Spleen (tissue), 7 donors: ENCODE measurements at regions not wholly inside any gene's neighbourhood (a gene's known extent, or its start where the extent isn't known, plus 50 kb on each side); places are given as distances from the start of the nearest gene placed in this dataset.

Experiments
- POLR2A ChIP-seq, 3 donors: fragments of 450-650 bp; IDR thresholded peaks; one replicate each; pipeline ENCODE4 v1.5.1; 2017; ENCODE audit warnings: antibody characterized with exemption in 3 of 3, mild to moderate bottlenecking in 1 of 3
- TF ChIP-seq, protein P1 (sequence below), 11 experiments: fragments of 200-600 bp in 7 of 11; fragments of 450-650 bp in 4 of 11; sonication (generic) in 4 of 11; IDR thresholded peaks in 8 of 11; conservative IDR thresholded peaks in 3 of 11; 1 replicate in 7 of 11; 2 replicates in 4 of 11; pipeline versions ENCODE4 v1.4.0 to v1.8.0; 2016 to 2021; ENCODE audit warnings: antibody characterized with exemption in 11 of 11, inconsistent platforms in 4 of 11, mild to moderate bottlenecking in 1 of 11
- donor health status: DM: no; HTN: no; CAD: no; lungs with moderate emphysema.
- donor health status: DM: no; HTN: no; CAD: no.
- donor health status: DM: no; HTN: no; CAD: no.

DNA sequence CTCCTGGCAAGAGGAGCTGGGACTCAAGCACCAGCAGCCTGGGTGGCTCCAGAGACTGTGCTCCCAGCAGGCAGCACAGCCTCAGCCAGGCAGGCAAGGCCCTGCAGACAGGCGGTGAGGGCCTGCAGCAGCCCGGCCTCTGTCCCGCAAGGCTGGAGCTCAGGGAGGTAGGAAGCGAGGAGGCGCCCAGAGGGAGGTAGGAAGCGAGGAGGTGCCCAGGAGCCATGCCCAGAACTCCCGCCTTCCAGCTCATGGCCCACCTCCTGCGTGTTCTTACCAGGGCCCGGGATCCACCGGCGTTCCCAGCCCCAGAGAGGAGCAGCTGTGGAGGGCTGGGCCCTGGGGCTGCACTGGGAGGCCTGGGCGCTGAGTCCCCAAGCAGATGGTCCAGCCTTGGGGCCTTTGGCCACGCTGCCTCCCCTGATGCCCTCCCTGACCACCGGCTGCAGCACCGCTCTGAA lies 133.1 kb downstream of the HMX1 start:
- TF ChIP-seq, protein P1, sequence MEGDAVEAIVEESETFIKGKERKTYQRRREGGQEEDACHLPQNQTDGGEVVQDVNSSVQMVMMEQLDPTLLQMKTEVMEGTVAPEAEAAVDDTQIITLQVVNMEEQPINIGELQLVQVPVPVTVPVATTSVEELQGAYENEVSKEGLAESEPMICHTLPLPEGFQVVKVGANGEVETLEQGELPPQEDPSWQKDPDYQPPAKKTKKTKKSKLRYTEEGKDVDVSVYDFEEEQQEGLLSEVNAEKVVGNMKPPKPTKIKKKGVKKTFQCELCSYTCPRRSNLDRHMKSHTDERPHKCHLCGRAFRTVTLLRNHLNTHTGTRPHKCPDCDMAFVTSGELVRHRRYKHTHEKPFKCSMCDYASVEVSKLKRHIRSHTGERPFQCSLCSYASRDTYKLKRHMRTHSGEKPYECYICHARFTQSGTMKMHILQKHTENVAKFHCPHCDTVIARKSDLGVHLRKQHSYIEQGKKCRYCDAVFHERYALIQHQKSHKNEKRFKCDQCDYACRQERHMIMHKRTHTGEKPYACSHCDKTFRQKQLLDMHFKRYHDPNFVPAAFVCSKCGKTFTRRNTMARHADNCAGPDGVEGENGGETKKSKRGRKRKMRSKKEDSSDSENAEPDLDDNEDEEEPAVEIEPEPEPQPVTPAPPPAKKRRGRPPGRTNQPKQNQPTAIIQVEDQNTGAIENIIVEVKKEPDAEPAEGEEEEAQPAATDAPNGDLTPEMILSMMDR (IDR thresholded peaks at IDR 0.05 in 8 of 11, conservative IDR thresholded peaks at IDR 0.05 in 3 of 11) = no peak
- TF ChIP-seq POLR2A (IDR thresholded peaks at IDR 0.05) = no peak
